ENCODE measurements at regions not wholly inside any gene's neighbourhood (a gene's known extent, or its start where the extent isn't known, plus 50 kb on each side); places are given as distances from the start of the nearest gene placed in this dataset.

GRCh38 chr6:20338156-20338555, 63.5 kb upstream of the E2F3 start:
- TF ChIP-seq CTCF (conservative IDR thresholded peaks at IDR 0.05; ENCODE audit: low read depth, low read length), result no peak
- no peak for TF ChIP-seq EZH2 (IDR thresholded peaks at IDR 0.05; ENCODE audit: borderline replicate concordance, low read depth, low read length, poor library complexity, severe bottlenecking)
